ENCODE measurements at regions not wholly inside any gene's neighbourhood (a gene's known extent, or its start where the extent isn't known, plus 50 kb on each side); places are given as distances from the start of the nearest gene placed in this dataset.
"Not testable (repeated sequence)": the region's sequence is repeated elsewhere in the genome, so short reads cannot be mapped to it uniquely, and the experiment has no call there.

GRCh38 chr21:13514308-13514707 is 95.3 kb upstream of the POTED start:
- DNase-seq (ENCODE audit: low spot score) = not testable (repeated sequence)

GRCh38 chr21:13515980-13516379 is 93.6 kb upstream of the POTED start:
- DNase-seq (ENCODE audit: low spot score) = peak; percentile 54

- DNase-seq (ENCODE audit: low spot score) = not testable (repeated sequence)
These were observed 89.6 kb upstream of the POTED start for GRCh38 chr21:13519971-13520370.

GRCh38 chr21:13525015-13525414 is 84.6 kb upstream of the POTED start:
- not testable (repeated sequence) for DNase-seq (ENCODE audit: low spot score)

- DNase-seq (ENCODE audit: low spot score) = not testable (repeated sequence)
These were observed 80.5 kb upstream of the POTED start for GRCh38 chr21:13529082-13529481.

GRCh38 chr21:13529674-13530073 is 79.9 kb upstream of the POTED start:
- DNase-seq (ENCODE audit: low spot score) = not testable (repeated sequence)

- DNase-seq (ENCODE audit: low spot score) = not testable (repeated sequence)
These were observed 78.9 kb upstream of the POTED start for GRCh38 chr21:13530697-13531096.

GRCh38 chr21:13543482-13543881 is 66.1 kb upstream of the POTED start:
- DNase-seq (ENCODE audit: low spot score) = not testable (repeated sequence)

- not testable (repeated sequence) for DNase-seq (ENCODE audit: low spot score)
These were observed 64.1 kb upstream of the POTED start for GRCh38 chr21:13545525-13545924.
